GM12878 (cell line): ENCODE measurements at regions not wholly inside any gene's neighbourhood (a gene's known extent, or its start where the extent isn't known, plus 50 kb on each side); places are given as distances from the start of the nearest gene placed in this dataset.

Source experiments
- ATAC-seq: fragments of 200-7000 bp; cut with Tn5 transposase; 3 replicates; pipeline ENCODE4 v1.9.1; 2020; ENCODE audit warnings: mild to moderate bottlenecking, moderate library complexity
- BruUV-seq: library from RNA; stranded (reverse); fragments of 400-500 nt; replicated peaks from 2 replicates; lab custom pipeline; 2021; lab: Mats Ljungman, UMichigan
- CTCF ChIA-PET: fragments of 300-600 bp; sonication (Branson Sonifier 250); formaldehyde crosslinking; extraction: SDS; loops from one replicate; lab custom pipeline; 2021; ENCODE audit warnings: inconsistent platforms; lab: Yijun Ruan, JAX
- POLR2A ChIA-PET: fragments of 350-600 bp; formaldehyde crosslinking; extraction: SDS; loops from one replicate; lab custom pipeline; 2021; ENCODE audit warnings: inconsistent platforms; lab: Charles Lee
- RAD21 ChIA-PET: fragments of 300-600 bp; sonication (Branson Sonifier 250); formaldehyde crosslinking; loops from one replicate; lab custom pipeline; 2023; ENCODE audit warnings: antibody characterized with exemption; ENCODE audit not compliant: unreplicated experiment; lab: Charles Lee
- SMC1A ChIA-PET: fragments of 300-600 bp; sonication (Branson Sonifier 250); formaldehyde crosslinking; loops from one replicate; lab custom pipeline; 2023; ENCODE audit not compliant: unreplicated experiment, uncharacterized antibody; lab: Charles Lee
- DNase-seq: peaks from one replicate; pipeline ENCODE4 v3.0.0-alpha.2; 2011; ENCODE audit warnings: low read depth, low spot score
- FAIRE-seq: peaks from 3 replicates; lab custom pipeline; 2011; peaks lifted over from hg19 to GRCh38; lab: Jason Lieb, UNC
- H2AFZ ChIP-seq: 2 replicates; pipeline ENCODE4 v1.6.0; 2011; ENCODE audit warnings: low read depth, low read length, control low read depth; ENCODE audit not compliant: control insufficient read depth
- H3K27ac ChIP-seq: 2 replicates; pipeline ENCODE4 v1.5.1; 2011; ENCODE audit warnings: control low read depth; ENCODE audit not compliant: control insufficient read depth, insufficient read depth
- H3K27me3 ChIP-seq, 2 experiments: replicated peaks in 1 of 2; 2 replicates each; pipeline versions ENCODE4 v1.6.0 to v1.6.1; 2011; ENCODE audit warnings: low read length in 1 of 2; ENCODE audit not compliant: control insufficient read depth in 2 of 2, insufficient read depth in 2 of 2
- H3K36me3 ChIP-seq, 2 experiments: 2 replicates each; pipeline ENCODE4 v1.5.1; 2011; ENCODE audit warnings: low read length in 1 of 2; ENCODE audit not compliant: control insufficient read depth in 2 of 2, insufficient read depth in 2 of 2
- H3K4me1 ChIP-seq: 2 replicates; pipeline ENCODE4 v1.6.1; 2011; ENCODE audit warnings: mild to moderate bottlenecking, low read length, moderate library complexity, mixed read lengths; ENCODE audit not compliant: control insufficient read depth, insufficient read depth
- H3K4me2 ChIP-seq: 2 replicates; pipeline ENCODE4 v1.6.0; 2011; ENCODE audit warnings: control low read depth; ENCODE audit not compliant: control insufficient read depth, insufficient read depth
- H3K4me3 ChIP-seq: fragments of 200-600 bp; sonication (generic); 2 replicates; pipeline ENCODE4 v1.5.1; 2016
- H3K79me2 ChIP-seq: 2 replicates; pipeline ENCODE4 v1.6.0; 2011; ENCODE audit warnings: low read length; ENCODE audit not compliant: control insufficient read depth, insufficient read depth
- H3K9ac ChIP-seq: 2 replicates; pipeline ENCODE4 v1.8.0; 2011; ENCODE audit warnings: low read length, control low read depth, mixed read lengths; ENCODE audit not compliant: control insufficient read depth, insufficient read depth
- H3K9me3 ChIP-seq: replicated peaks from 3 replicates; pipeline ENCODE4 v1.5.1; 2011; ENCODE audit warnings: mild to moderate bottlenecking, low read length; ENCODE audit not compliant: control insufficient read depth, insufficient read depth
- H4K20me1 ChIP-seq: 2 replicates; pipeline ENCODE4 v1.6.0; 2011; ENCODE audit not compliant: control insufficient read depth, insufficient read depth
- CREB1 ChIP-seq: IDR thresholded peaks from 2 replicates; pipeline ENCODE4 v1.6.1; 2012; ENCODE audit warnings: low read depth, mild to moderate bottlenecking, inconsistent platforms
- MTA2 ChIP-seq: fragments of 450-650 bp; IDR thresholded peaks from 2 replicates; pipeline ENCODE4 v1.6.1; 2016; ENCODE audit warnings: low read depth, mild to moderate bottlenecking, moderate library complexity
- RCOR1 ChIP-seq: conservative IDR thresholded peaks from 2 replicates; pipeline ENCODE4 v1.6.1; 2012; ENCODE audit warnings: low read depth, low read length, improper control_type of control experiment
- WGBS: methylation state at CpG from one replicate; pipeline ENCODE4 v1.1.6; 2016; ENCODE audit warnings: low lambda C conversion rate; ENCODE audit not compliant: insufficient replicate concordance, insufficient coverage; ENCODE audit errors: missing lambda C conversion rate; 5-methylcytosine and 5-hydroxymethylcytosine counted together
- in situ Hi-C: fragments of 300-500 bp; cut with MboI; formaldehyde crosslinking; loops from 9 replicates; pipeline ENCODE4 v1.14.3; 2018; ENCODE audit warnings: mixed read lengths
- intact Hi-C: fragments of 100-400 bp; cut with micrococcal nuclease; formaldehyde crosslinking; loops from one replicate; pipeline ENCODE4 v1.14.2; 2022; ENCODE audit not compliant: unreplicated experiment
- TF ChIP-seq, protein P1 (sequence below): fragments of 450-650 bp; formaldehyde crosslinking; IDR thresholded peaks from 2 replicates; pipeline ENCODE4 v1.4.0; 2022; ENCODE audit warnings: mild to moderate bottlenecking, moderate library complexity
- TF ChIP-seq, protein P2 (sequence below): IDR thresholded peaks from 2 replicates; pipeline ENCODE4 v1.6.1; 2011; ENCODE audit warnings: borderline replicate concordance, low read depth, mild to moderate bottlenecking, moderate library complexity, low read length; ENCODE audit not compliant: insufficient read depth, poor library complexity, severe bottlenecking
- TF ChIP-seq, protein P3 (sequence below): fragments of 450-650 bp; IDR thresholded peaks from 2 replicates; pipeline ENCODE4 v1.6.1; 2016; ENCODE audit warnings: mild to moderate bottlenecking

- CTCF ChIA-PET = no interaction called here
- no peaks in the 10 kb centered on the region for H3K79me2 ChIP-seq
- no peak overlapping the region for H2AFZ ChIP-seq
- H4K20me1 ChIP-seq = no peaks in the 10 kb centered on the region
- in situ Hi-C loops (no loop called here), intact Hi-C loops (no loop called here)
- BruUV-seq = no TSS peak
- H3K36me3 ChIP-seq = no peaks in the 10 kb centered on the region
- no peaks in the 10 kb centered on the region for H3K9me3 ChIP-seq
- WGBS = 7% methylated on average over 5 of the region's 5 CpGs
- H3K27ac ChIP-seq = no peak overlapping the region
- ATAC-seq = no peak
- TF ChIP-seq, protein P1, sequence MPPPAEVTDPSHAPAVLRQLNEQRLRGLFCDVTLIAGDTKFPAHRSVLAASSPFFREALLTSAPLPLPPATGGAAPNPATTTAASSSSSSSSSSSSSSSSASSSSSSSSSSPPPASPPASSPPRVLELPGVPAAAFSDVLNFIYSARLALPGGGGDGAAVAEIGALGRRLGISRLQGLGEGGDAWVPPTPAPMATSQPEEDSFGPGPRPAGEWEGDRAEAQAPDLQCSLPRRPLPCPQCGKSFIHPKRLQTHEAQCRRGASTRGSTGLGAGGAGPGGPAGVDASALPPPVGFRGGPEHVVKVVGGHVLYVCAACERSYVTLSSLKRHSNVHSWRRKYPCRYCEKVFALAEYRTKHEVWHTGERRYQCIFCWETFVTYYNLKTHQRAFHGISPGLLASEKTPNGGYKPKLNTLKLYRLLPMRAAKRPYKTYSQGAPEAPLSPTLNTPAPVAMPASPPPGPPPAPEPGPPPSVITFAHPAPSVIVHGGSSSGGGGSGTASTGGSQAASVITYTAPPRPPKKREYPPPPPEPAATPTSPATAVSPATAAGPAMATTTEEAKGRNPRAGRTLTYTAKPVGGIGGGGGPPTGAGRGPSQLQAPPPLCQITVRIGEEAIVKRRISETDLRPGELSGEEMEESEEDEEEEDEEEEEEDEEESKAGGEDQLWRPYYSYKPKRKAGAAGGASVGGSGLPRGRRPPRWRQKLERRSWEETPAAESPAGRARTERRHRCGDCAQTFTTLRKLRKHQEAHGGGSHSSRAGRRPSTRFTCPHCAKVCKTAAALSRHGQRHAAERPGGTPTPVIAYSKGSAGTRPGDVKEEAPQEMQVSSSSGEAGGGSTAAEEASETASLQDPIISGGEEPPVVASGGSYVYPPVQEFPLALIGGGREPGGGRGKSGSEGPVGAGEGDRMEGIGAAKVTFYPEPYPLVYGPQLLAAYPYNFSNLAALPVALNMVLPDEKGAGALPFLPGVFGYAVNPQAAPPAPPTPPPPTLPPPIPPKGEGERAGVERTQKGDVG (CRISPR knock-in tag) = no peak
- TF ChIP-seq, protein P2, sequence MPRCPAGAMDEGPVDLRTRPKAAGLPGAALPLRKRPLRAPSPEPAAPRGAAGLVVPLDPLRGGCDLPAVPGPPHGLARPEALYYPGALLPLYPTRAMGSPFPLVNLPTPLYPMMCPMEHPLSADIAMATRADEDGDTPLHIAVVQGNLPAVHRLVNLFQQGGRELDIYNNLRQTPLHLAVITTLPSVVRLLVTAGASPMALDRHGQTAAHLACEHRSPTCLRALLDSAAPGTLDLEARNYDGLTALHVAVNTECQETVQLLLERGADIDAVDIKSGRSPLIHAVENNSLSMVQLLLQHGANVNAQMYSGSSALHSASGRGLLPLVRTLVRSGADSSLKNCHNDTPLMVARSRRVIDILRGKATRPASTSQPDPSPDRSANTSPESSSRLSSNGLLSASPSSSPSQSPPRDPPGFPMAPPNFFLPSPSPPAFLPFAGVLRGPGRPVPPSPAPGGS = no peak
- TF ChIP-seq RCOR1 (no peak), CREB1 (no peak), MTA2 (no peak)
- TF ChIP-seq, protein P3, sequence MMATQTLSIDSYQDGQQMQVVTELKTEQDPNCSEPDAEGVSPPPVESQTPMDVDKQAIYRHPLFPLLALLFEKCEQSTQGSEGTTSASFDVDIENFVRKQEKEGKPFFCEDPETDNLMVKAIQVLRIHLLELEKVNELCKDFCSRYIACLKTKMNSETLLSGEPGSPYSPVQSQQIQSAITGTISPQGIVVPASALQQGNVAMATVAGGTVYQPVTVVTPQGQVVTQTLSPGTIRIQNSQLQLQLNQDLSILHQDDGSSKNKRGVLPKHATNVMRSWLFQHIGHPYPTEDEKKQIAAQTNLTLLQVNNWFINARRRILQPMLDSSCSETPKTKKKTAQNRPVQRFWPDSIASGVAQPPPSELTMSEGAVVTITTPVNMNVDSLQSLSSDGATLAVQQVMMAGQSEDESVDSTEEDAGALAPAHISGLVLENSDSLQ = no peak
- FAIRE-seq = no peak
- H3K4me1 ChIP-seq = no peaks in the 10 kb centered on the region
- SMC1A ChIA-PET = no interaction called here
- POLR2A ChIA-PET = no interaction called here
- H3K4me2 ChIP-seq = no peak overlapping the region
- no peaks in the 10 kb centered on the region for H3K27me3 ChIP-seq
- RAD21 ChIA-PET = no interaction called here
- no peak for DNase-seq
- H3K9ac ChIP-seq = no peak overlapping the region
- no peak overlapping the region for H3K4me3 ChIP-seq
These were observed 319.6 kb downstream of the RWDD3 start for GRCh38 chr1:95553595-95553994.
